MG63 (cell line): ENCODE measurements at regions not wholly inside any gene's neighbourhood (a gene's known extent, or its start where the extent isn't known, plus 50 kb on each side); places are given as distances from the start of the nearest gene placed in this dataset.

ENCODE experiments used
- DNase-seq: peaks from one replicate; pipeline ENCODE4 v3.0.0-alpha.2; 2020
- H3K27me3 ChIP-seq: fragments of 250-450 bp; sonication (Bioruptor Pico); 2 replicates; pipeline ENCODE4 v1.5.1; 2020; ENCODE audit warnings: mild to moderate bottlenecking, moderate library complexity
- H3K36me3 ChIP-seq: fragments of 250-450 bp; sonication (Bioruptor Pico); 2 replicates; pipeline ENCODE4 v1.5.1; 2020; ENCODE audit warnings: mild to moderate bottlenecking, moderate library complexity
- H3K4me3 ChIP-seq: fragments of 250-450 bp; sonication (Bioruptor Pico); 2 replicates; pipeline ENCODE4 v1.5.1; 2020; ENCODE audit warnings: mild to moderate bottlenecking, moderate library complexity
- H3K9me3 ChIP-seq: fragments of 250-450 bp; sonication (Bioruptor Pico); 2 replicates; pipeline ENCODE4 v1.5.1; 2020; ENCODE audit warnings: mild to moderate bottlenecking, moderate library complexity

GRCh38 chr12:20967756-20968155 is 157.3 kb downstream of the SLCO1B3 start:
- no peaks in the 10 kb centered on the region for H3K27me3 ChIP-seq
- no peak for DNase-seq
- no peaks in the 10 kb centered on the region for H3K9me3 ChIP-seq
- H3K36me3 ChIP-seq = no peaks in the 10 kb centered on the region
- H3K4me3 ChIP-seq = no peak overlapping the region

- DNase-seq = no peak
- H3K4me3 ChIP-seq = no peak overlapping the region
- H3K27me3 ChIP-seq = no peaks in the 10 kb centered on the region
- no peaks in the 10 kb centered on the region for H3K9me3 ChIP-seq
- no peaks in the 10 kb centered on the region for H3K36me3 ChIP-seq
These were observed 159.3 kb downstream of the SLCO1B3 start for GRCh38 chr12:20969766-20970165.

GRCh38 chr12:20985399-20985798 is 145.6 kb upstream of the SLCO1B1 start:
- Histone ChIP-seq H3K36me3 (no peaks in the 10 kb centered on the region), H3K9me3 (no peaks in the 10 kb centered on the region; the same call in 1 of the 2 replicates), H3K4me3 (no peak overlapping the region), H3K27me3 (no peaks in the 10 kb centered on the region)
- no peak for DNase-seq

GRCh38 chr12:21001778-21002177 is 129.2 kb upstream of the SLCO1B1 start:
- no peak for DNase-seq
- no peaks in the 10 kb centered on the region for H3K27me3 ChIP-seq
- H3K36me3 ChIP-seq = no peaks in the 10 kb centered on the region
- no peak overlapping the region for H3K4me3 ChIP-seq
- peaks cover 2% of the 10 kb centered on the region; the same call in 1 of the 2 replicates for H3K9me3 ChIP-seq

GRCh38 chr12:21025656-21026055 is 105.3 kb upstream of the SLCO1B1 start:
- no peak for DNase-seq
- no peaks in the 10 kb centered on the region for H3K27me3 ChIP-seq

GRCh38 chr12:21026302-21026701 is 104.7 kb upstream of the SLCO1B1 start:
- peak; percentile 65 for DNase-seq
- no peaks in the 10 kb centered on the region for H3K9me3 ChIP-seq
- no peak overlapping the region for H3K4me3 ChIP-seq
- H3K36me3 ChIP-seq = no peaks in the 10 kb centered on the region
- no peaks in the 10 kb centered on the region for H3K27me3 ChIP-seq

More at GRCh38 chr12:21025656-21026055, 105.3 kb upstream of the SLCO1B1 start:
- Histone ChIP-seq H3K9me3 (no peaks in the 10 kb centered on the region), H3K4me3 (no peak overlapping the region), H3K36me3 (no peaks in the 10 kb centered on the region)

GRCh38 chr12:21054334-21054733 is 76.7 kb upstream of the SLCO1B1 start:
- no peaks in the 10 kb centered on the region for H3K27me3 ChIP-seq
- H3K9me3 ChIP-seq = no peaks in the 10 kb centered on the region
- no peak overlapping the region for H3K4me3 ChIP-seq
- no peaks in the 10 kb centered on the region for H3K36me3 ChIP-seq
- DNase-seq = peak; percentile 90

GRCh38 chr12:21065845-21066244 is 65.1 kb upstream of the SLCO1B1 start:
- Histone ChIP-seq H3K9me3 (peaks cover 8% of the 10 kb centered on the region; the same call in 1 of the 2 replicates), H3K36me3 (no peaks in the 10 kb centered on the region), H3K27me3 (no peaks in the 10 kb centered on the region), H3K4me3 (no peak overlapping the region)
- DNase-seq = peak; percentile 3

- Histone ChIP-seq H3K4me3 (no peak overlapping the region), H3K36me3 (no peaks in the 10 kb centered on the region), H3K9me3 (no peaks in the 10 kb centered on the region; the same call in 1 of the 2 replicates), H3K27me3 (no peaks in the 10 kb centered on the region)
- DNase-seq = peak; percentile 2
These were observed 57.9 kb upstream of the SLCO1B1 start for GRCh38 chr12:21073129-21073528.

- H3K9me3 ChIP-seq = no peaks in the 10 kb centered on the region; the same call in 1 of the 2 replicates
- H3K27me3 ChIP-seq = no peaks in the 10 kb centered on the region
- H3K36me3 ChIP-seq = no peaks in the 10 kb centered on the region
- DNase-seq = peak; percentile 90
- H3K4me3 ChIP-seq = no peak overlapping the region
These were observed 57.1 kb upstream of the SLCO1B1 start for GRCh38 chr12:21073822-21074460.
